Astrocyte (in vitro differentiated cells and primary cell): ENCODE measurements at regions not wholly inside any gene's neighbourhood (a gene's known extent, or its start where the extent isn't known, plus 50 kb on each side); places are given as distances from the start of the nearest gene placed in this dataset.

Experiments
- DNase-seq: peaks from one replicate; pipeline ENCODE4 v3.0.0-alpha.2; 2010; ENCODE audit warnings: low read depth
- FAIRE-seq: peaks from 2 replicates; lab custom pipeline; 2011; peaks lifted over from hg19 to GRCh38; lab: Jason Lieb, UNC
- H2AFZ ChIP-seq: 2 replicates; pipeline ENCODE4 v1.6.0; 2012; ENCODE audit warnings: low read depth, low read length, inconsistent platforms
- H3K27ac ChIP-seq: 2 replicates; pipeline ENCODE4 v1.5.1; 2011; ENCODE audit warnings: low read depth, low read length, inconsistent platforms
- H3K27me3 ChIP-seq: 2 replicates; pipeline ENCODE4 v1.6.0; 2011; ENCODE audit warnings: low read length, inconsistent platforms; ENCODE audit not compliant: insufficient read depth
- H3K36me3 ChIP-seq: 2 replicates; pipeline ENCODE4 v1.5.1; 2011; ENCODE audit warnings: low read length, inconsistent platforms; ENCODE audit not compliant: insufficient read depth
- H3K4me1 ChIP-seq: 2 replicates; pipeline ENCODE4 v1.5.1; 2011; ENCODE audit warnings: low read length, inconsistent platforms; ENCODE audit not compliant: insufficient read depth
- H3K4me2 ChIP-seq: 2 replicates; pipeline ENCODE4 v1.6.0; 2012; ENCODE audit warnings: low read length, inconsistent platforms
- H3K4me3 ChIP-seq: 2 replicates; pipeline ENCODE4 v1.5.1; 2011; ENCODE audit warnings: low read depth, mild to moderate bottlenecking, low read length, inconsistent platforms; ENCODE audit not compliant: insufficient read depth
- H3K79me2 ChIP-seq: 2 replicates; pipeline ENCODE4 v1.6.0; 2012; ENCODE audit warnings: mild to moderate bottlenecking, low read length, inconsistent platforms; ENCODE audit not compliant: insufficient read depth
- H3K9ac ChIP-seq: 2 replicates; pipeline ENCODE4 v1.6.0; 2012; ENCODE audit warnings: mild to moderate bottlenecking, low read length, inconsistent platforms
- H3K9me3 ChIP-seq: 2 replicates; pipeline ENCODE4 v1.5.1; 2012; ENCODE audit warnings: low read depth, mild to moderate bottlenecking, low read length, inconsistent platforms; ENCODE audit not compliant: insufficient read depth
- H4K20me1 ChIP-seq: 2 replicates; pipeline ENCODE4 v1.6.0; 2012; ENCODE audit warnings: low read length, inconsistent platforms; ENCODE audit not compliant: insufficient read depth
- H3K27ac Mint-ChIP-seq: one replicate; pipeline ENCODE4 v1.8.0; 2021; ENCODE audit warnings: mild to moderate bottlenecking, mixed read lengths; ENCODE audit not compliant: unreplicated experiment
- H3K27me3 Mint-ChIP-seq: one replicate; pipeline ENCODE4 v1.8.0; 2021; ENCODE audit warnings: low read depth, mixed read lengths; ENCODE audit not compliant: unreplicated experiment
- H3K36me3 Mint-ChIP-seq: one replicate; pipeline ENCODE4 v1.8.0; 2021; ENCODE audit warnings: low read depth, mixed read lengths; ENCODE audit not compliant: unreplicated experiment
- H3K4me1 Mint-ChIP-seq: one replicate; pipeline ENCODE4 v1.8.0; 2021; ENCODE audit warnings: low read depth, mixed read lengths; ENCODE audit not compliant: unreplicated experiment
- H3K4me3 Mint-ChIP-seq: one replicate; pipeline ENCODE4 v1.8.0; 2021; ENCODE audit warnings: mild to moderate bottlenecking, moderate library complexity, mixed read lengths; ENCODE audit not compliant: unreplicated experiment
- H3K9me3 Mint-ChIP-seq: one replicate; pipeline ENCODE4 v1.8.0; 2021; ENCODE audit warnings: mild to moderate bottlenecking, mixed read lengths; ENCODE audit not compliant: unreplicated experiment
- EZH2 ChIP-seq: IDR thresholded peaks from 2 replicates; pipeline ENCODE4 v1.6.1; 2012; ENCODE audit warnings: mild to moderate bottlenecking, low read length, inconsistent platforms; ENCODE audit not compliant: insufficient read depth
- TF ChIP-seq, protein P1 (sequence below): IDR thresholded peaks from 2 replicates; pipeline ENCODE4 v1.5.1; 2011; ENCODE audit warnings: low read depth, mild to moderate bottlenecking, inconsistent platforms, low read length, moderate library complexity; ENCODE audit not compliant: insufficient read depth

DNA sequence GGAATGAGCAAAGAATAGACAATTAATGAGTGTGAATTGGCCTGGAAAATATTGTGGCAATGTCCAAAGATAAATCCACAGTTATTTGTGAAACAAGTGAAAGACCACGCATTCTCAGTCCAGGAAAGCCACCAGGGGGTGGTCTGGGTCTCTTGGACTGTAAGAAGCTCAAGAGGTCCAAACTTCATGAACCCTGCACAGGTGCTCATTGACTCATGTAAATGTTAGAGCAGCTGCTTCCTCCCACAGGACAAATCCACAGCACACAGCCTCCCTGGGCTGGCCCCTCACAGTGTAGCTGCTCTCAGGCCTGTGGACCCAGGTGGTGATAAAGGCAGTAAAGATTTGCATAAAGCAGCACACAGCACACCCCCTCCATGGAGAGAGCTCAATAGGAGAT is 114.0 kb downstream of the ZNF280B start:
- H3K4me1 Mint-ChIP-seq: peaks cover 8% of the 10 kb centered on the region
- H3K9me3 ChIP-seq: no peaks in the 10 kb centered on the region
- FAIRE-seq (no peak), DNase-seq (no peak)
- H3K4me1 ChIP-seq: no peaks in the 10 kb centered on the region
- H3K27ac Mint-ChIP-seq: no peak overlapping the region
- H3K79me2 ChIP-seq: no peaks in the 10 kb centered on the region
- H3K36me3 Mint-ChIP-seq: peaks cover under 1% of the 10 kb centered on the region
- no peaks in the 10 kb centered on the region for H4K20me1 ChIP-seq
- peaks cover 5% of the 10 kb centered on the region for H3K9me3 Mint-ChIP-seq
- H3K27me3 Mint-ChIP-seq: peaks cover 64% of the 10 kb centered on the region
- no peak for TF ChIP-seq EZH2
- TF ChIP-seq, protein P1, sequence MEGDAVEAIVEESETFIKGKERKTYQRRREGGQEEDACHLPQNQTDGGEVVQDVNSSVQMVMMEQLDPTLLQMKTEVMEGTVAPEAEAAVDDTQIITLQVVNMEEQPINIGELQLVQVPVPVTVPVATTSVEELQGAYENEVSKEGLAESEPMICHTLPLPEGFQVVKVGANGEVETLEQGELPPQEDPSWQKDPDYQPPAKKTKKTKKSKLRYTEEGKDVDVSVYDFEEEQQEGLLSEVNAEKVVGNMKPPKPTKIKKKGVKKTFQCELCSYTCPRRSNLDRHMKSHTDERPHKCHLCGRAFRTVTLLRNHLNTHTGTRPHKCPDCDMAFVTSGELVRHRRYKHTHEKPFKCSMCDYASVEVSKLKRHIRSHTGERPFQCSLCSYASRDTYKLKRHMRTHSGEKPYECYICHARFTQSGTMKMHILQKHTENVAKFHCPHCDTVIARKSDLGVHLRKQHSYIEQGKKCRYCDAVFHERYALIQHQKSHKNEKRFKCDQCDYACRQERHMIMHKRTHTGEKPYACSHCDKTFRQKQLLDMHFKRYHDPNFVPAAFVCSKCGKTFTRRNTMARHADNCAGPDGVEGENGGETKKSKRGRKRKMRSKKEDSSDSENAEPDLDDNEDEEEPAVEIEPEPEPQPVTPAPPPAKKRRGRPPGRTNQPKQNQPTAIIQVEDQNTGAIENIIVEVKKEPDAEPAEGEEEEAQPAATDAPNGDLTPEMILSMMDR: no peak
- no peak overlapping the region for H3K4me3 Mint-ChIP-seq
- H3K4me2 ChIP-seq: no peak overlapping the region
- H2AFZ ChIP-seq: no peak overlapping the region
- no peaks in the 10 kb centered on the region for H3K36me3 ChIP-seq
- no peak overlapping the region for H3K4me3 ChIP-seq
- no peaks in the 10 kb centered on the region for H3K27me3 ChIP-seq
- H3K27ac ChIP-seq: no peak overlapping the region
- no peak overlapping the region for H3K9ac ChIP-seq

DNA sequence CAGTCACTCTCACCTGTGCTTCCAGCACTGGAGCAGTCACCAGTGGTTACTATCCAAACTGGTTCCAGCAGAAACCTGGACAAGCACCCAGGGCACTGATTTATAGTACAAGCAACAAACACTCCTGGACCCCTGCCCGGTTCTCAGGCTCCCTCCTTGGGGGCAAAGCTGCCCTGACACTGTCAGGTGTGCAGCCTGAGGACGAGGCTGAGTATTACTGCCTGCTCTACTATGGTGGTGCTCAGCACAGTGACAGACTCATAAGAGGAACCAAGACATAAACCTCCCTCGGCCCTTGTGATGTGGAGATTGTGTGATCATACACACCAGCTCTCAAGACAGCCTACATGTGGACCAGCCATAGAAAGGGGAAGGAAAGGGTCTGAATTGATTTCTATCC is 113.3 kb downstream of the ZNF280B start:
- H2AFZ ChIP-seq: no peak overlapping the region
- Mint-ChIP-seq H3K27me3 (peaks cover 67% of the 10 kb centered on the region), H3K4me3 (no peak overlapping the region), H3K27ac (no peak overlapping the region), H3K9me3 (peaks cover 5% of the 10 kb centered on the region), H3K4me1 (peaks cover 8% of the 10 kb centered on the region), H3K36me3 (peaks cover 2% of the 10 kb centered on the region)
- H4K20me1 ChIP-seq: no peaks in the 10 kb centered on the region
- DNase-seq: no peak
- no peaks in the 10 kb centered on the region for H3K9me3 ChIP-seq
- TF ChIP-seq, protein P1: no peak
- TF ChIP-seq EZH2: no peak
- H3K27ac ChIP-seq: no peak overlapping the region
- no peak overlapping the region for H3K9ac ChIP-seq
- no peaks in the 10 kb centered on the region for H3K27me3 ChIP-seq
- H3K4me2 ChIP-seq: no peak overlapping the region
- H3K36me3 ChIP-seq: no peaks in the 10 kb centered on the region
- no peak for FAIRE-seq
- no peaks in the 10 kb centered on the region for H3K4me1 ChIP-seq
- no peaks in the 10 kb centered on the region for H3K79me2 ChIP-seq
- H3K4me3 ChIP-seq: no peak overlapping the region

DNA sequence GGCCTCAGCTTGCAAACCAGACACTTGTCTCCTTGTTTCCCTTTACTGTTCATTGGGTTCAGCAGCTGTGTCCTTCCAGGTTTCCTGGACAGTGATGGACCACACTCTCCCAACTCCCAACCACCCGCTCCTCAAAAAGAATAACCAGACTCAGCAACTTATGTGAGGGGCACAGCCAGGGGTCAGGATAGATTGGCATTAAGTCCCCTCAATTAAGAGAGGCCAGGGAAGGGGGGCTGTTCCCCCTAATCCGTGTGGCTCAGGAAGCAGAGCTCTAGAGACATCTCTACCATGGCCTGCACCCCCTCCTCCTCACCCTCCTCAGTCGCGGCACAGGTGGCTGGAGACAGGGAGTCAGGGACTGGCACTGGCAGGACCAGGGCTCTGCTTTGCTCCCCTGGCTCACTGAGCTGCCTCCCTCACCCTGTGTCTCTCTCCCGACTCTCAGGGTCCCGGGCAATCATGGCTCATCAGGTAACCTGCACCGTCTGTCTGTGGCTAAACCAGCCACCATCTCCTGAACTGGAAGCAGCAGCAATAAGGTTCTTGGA is 111.7 kb downstream of the ZNF280B start:
- Histone ChIP-seq H3K4me2 (no peak overlapping the region), H3K27ac (no peak overlapping the region), H3K4me3 (no peak overlapping the region), H3K36me3 (no peaks in the 10 kb centered on the region), H3K9ac (no peak overlapping the region), H3K79me2 (no peaks in the 10 kb centered on the region), H2AFZ (no peak overlapping the region), H4K20me1 (no peaks in the 10 kb centered on the region), H3K4me1 (no peaks in the 10 kb centered on the region), H3K27me3 (no peaks in the 10 kb centered on the region), H3K9me3 (no peaks in the 10 kb centered on the region)
- peaks cover 64% of the 10 kb centered on the region for H3K27me3 Mint-ChIP-seq
- no peak overlapping the region for H3K27ac Mint-ChIP-seq
- H3K4me3 Mint-ChIP-seq: no peak overlapping the region
- no peak for FAIRE-seq
- H3K9me3 Mint-ChIP-seq: peaks cover 5% of the 10 kb centered on the region
- no peak for TF ChIP-seq EZH2
- TF ChIP-seq, protein P1: no peak
- DNase-seq: no peak
- H3K36me3 Mint-ChIP-seq: peaks cover 2% of the 10 kb centered on the region
- H3K4me1 Mint-ChIP-seq: peaks cover 8% of the 10 kb centered on the region
